DMS153 treated with DMSO at 0.1 percent for 48 hours (cell line): ENCODE measurements at regions not wholly inside any gene's neighbourhood (a gene's known extent, or its start where the extent isn't known, plus 50 kb on each side); places are given as distances from the start of the nearest gene placed in this dataset.
"Not testable (repeated sequence)": the region's sequence is repeated elsewhere in the genome, so short reads cannot be mapped to it uniquely, and the experiment has no call there.

ENCODE experiments used
- DNase-seq: peaks from one replicate; lab custom pipeline; 2025; ENCODE audit not compliant: unreplicated experiment; lab: John Stamatoyannopoulos, UW

DNA sequence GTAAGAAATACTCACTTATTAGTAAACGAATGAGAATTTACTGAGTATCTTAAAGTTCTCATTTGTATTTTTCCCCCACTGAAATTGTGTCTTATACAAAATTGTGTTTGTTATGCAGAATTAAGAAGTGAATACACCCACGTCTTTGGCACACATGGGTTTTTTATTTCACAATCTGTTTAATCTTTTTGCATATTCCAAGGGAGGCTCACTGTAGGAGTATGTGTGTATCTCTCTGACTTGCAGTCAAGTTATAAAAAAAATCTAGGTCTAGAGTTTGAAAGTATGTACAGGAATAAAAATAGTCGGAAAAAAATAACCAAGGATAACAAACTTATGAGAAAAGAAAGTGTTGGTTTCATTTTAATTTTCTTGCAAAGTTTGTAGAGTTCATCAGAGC, 255.2 kb downstream of the PDCD6IP start:
- DNase-seq: no peak

DNA sequence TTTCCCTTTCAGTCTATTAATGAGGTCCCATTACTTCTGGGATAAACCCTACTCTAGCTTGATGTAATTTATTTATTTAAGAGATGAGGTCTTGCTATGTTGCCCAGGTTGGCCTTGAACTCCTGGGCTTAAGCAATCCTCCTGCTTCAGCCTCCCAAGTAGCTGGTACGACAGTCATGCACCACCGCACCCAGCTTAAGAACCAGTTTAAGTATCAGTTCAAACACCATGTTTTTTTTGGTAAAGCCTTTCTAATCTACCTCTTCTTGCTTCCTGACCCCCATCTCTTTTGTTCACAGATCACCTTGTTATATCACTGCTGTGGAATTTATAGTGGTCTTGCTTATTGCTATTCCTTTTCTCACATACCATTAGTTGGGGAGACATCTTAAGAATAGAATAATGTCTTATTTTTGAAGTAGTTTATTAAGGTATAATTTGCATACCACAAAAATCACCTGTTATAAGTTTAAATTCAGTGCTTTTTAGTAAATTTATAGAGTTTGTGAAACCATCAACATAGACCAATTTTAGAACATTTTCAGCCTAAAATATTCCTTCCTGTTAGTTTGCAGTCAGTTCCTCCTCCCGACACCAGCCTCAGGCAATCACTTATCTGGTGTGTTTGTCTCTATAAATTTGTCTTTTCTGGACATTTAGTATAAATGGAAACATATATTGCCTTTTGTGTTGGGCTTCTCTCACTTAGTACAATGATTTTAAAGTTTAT, 257.9 kb downstream of the PDCD6IP start:
- no peak for DNase-seq

DNA sequence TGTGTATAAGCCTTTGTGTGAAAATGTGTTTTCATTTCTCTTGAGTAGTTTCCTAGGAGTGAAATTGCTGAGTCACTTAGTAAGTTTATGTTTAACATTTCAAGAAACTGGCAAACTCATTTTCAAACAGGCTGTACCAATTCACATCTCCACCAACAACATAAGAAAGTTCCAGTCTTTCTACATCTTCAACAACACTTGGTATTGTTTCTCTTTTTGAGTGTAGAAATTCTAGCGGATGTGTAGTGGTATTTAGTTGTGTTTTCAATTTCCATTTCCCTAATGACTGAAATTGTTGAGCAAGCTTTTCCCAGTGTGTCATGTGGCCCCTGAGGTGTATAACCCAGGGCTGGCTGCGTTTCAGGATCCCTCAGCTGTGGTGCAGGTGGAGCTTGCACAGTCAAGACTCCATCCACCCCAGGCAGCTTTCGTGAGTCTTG, 258.5 kb downstream of the PDCD6IP start:
- no peak for DNase-seq

DNA sequence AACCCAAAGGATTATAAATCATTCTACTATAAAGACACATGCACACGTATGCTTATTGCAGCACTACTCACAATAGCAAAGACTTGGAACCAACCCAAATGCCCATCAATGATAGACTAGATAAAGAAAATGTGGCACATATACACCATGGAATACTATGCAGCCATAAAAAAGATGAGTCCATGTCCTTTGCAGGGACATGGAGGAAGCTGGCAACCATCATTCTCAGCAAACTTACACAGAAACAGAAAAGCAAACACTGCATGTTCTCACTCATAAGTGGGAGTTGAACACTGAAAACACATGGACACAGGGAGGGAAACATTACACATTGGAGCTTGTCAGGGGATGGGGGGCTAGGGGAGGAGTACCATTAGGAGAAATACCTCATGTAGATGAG, 262.6 kb downstream of the PDCD6IP start:
- DNase-seq: not testable (repeated sequence)

DNA sequence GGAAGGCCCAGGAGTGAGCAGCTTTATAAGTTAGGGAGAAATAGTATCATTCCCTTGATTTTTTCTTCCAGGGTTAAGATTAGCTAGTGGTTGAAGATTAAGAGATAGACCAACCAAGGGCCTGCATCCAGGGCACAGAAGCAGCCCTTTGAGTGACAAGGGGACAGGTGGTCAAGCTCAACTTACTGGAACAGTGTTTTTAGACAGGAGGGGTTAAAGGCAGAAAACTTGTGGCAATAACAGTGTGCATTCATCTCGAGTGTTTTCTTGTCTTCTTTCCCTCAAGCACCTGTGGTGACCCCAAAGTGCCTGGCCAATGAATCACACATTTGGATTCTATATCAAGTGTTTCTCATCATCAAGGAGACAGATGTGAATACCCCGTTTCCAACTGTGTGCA, 267.5 kb downstream of the PDCD6IP start:
- no peak for DNase-seq

DNA sequence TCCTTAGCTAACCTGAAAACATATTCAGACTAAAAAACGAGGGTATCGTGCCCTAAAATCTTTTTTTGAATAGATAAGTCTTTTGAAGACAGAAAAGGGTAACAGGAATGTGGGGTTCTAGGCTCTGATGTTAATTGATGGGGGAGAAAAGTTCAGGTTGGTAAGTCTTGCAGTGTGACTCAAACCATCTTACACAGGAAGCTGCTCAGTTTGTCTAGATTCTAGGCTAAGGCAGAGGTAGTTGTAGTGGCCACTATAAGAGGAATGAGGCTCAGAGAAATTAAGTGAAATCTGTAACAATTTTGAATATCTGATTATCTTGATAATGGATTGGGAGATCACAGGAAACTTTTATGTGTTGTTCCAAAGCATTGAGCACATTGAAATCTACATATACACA, 267.9 kb downstream of the PDCD6IP start:
- DNase-seq: no peak

DNA sequence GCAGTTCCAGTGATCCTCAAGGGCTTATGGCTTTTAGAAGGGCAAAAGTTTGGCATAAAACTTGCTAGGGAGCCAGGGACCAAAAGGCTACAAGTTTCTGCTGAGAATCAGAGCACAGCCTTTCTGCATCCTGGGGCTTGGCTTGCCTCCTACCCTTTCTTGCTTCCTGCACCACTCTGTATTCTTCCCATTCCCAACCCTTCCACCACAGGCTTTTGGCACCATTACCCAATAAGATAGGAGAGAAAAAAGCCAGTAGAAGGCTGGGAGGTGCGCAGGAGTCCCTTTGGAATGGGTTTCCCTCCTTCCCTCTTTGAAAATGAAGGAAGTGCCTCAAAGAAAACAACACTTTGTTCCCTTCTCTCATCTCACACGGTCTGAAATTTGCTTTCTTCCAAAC, 268.6 kb downstream of the PDCD6IP start:
- no peak for DNase-seq

DNA sequence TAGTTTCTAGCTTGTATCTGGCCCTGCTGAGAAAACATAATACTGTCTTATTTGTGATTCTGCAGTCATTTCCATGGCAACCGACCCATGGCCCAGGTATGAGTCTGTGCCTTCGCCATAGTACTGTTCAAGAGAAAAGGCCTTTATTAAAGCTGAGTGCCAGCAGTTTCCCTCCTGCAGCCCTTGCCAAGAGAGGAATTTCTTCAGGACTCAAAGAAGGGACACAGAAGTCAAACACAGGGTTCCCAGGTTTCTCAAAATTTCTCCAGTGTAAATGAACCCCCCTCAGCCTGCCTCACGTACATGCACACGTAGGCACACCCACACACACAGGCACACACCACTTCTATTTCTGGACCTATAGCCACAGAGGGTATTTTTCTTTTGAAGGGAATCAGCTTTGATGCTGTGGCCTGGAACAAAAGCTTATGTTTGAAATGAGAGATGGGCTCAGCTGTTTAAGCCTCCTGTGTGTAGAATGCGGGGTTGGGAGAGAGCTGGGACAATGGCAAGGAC, 269.2 kb downstream of the PDCD6IP start:
- DNase-seq: no peak

DNA sequence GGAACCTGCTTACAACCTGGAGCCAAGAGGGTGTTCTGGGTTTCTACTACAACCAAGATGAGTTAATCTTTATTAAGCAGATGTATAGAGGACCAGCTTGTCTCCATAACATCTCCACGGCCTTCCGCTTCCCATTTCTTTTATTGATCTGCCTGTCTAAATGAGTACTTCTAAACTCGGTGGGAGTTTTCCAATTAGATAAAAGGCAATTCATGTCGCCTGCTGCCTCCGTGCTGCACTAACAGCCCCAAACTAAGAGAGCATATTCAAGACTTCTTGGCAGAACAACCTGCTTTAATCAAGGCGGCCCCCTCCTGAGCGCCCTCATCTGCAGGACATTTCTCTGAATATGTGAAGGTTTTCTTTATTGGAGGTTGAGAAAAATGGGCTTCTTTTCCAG, 270.1 kb downstream of the PDCD6IP start:
- DNase-seq: no peak

DNA sequence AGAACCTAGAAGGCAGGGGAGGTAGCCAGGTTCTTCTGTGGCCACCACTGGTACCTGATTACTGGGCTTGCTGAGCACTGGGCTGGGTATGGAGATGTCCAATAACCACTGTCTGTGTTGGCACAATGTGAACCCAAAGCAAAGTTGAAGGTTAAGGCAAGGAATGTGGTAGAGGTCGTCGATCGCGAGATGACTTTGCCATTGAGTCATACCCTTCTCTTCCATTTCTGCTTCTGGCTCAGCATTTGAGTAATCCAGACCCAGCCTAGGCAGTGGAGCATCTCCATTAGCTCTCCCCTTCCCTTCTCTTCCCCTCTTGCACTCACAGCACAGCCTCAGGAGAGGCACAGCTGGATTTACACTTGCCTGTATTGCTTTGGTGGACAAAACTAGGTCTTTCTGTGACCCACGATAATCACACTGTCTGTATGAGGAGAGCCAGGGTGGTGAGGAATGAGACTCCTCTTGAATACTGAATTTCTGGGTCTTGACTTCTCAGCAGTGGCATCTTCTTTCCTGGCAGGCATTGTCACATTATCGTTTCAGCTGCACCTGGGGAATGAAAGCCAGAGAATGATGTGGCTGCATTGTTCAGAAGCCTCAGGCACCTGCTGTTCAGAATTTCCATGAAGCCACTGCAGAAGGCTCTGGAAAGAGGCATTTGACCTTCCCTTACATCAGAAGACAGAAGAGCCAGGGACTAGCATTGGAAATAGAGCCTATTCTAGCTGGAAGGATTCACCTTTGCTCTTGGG, 272.6 kb downstream of the PDCD6IP start:
- DNase-seq: no peak

DNA sequence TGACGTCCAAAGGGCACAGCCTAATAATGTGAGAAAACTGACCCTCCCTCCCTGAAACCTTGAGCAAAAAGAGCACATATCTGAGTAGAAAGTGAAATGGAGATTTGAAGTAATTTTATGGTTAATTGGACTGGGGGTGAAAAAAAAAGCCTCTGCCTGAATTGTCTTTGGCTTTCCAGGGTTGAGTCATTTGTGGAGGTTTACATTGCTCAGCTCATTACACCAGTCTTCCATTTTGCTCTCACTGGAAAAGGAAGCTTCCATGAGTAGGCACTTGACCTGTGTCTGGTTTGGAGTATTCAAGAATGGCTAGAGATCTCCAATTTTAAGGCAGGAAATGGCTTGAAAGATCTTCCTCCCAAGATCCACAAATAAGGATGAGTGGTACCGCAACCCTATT, 273.9 kb downstream of the PDCD6IP start:
- no peak for DNase-seq

DNA sequence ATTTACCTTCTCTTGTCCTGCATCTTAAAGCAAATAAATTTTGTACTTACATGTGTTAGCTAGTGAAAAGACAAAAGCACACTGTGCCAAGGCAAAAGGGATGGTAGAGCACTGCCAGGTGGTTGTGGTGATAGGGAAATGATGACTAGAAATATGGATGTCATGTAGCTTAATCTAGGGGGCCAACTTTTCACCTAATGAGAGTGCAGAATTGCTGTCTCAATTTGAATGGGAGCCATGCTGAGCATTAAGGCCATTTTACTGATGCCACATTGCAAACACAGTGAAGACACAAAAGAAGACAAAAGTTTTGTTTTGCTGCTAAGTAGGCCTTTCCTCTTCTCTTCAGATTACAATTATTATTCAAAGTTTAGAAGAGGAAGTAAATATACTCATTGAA, 274.7 kb downstream of the PDCD6IP start:
- DNase-seq: no peak

DNA sequence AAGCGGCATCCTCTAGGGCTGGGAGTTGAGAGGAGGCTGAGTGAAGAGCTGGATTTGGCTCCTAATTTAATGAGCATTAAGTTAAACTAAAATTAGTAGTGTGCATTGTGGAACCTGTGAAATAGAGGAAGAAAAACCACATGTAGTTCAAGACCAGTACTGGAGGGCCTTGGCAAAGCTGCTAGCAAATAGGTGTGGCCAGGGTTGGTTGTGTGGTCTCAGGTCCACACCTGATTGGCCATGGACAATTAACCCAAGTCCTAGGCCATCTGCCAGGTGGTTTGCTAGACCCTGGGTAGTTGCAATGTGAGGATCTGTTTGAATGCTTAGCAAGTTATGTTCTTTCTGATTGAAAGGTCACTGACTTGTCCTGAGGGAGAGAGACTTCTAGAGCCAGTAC, 275.5 kb downstream of the PDCD6IP start:
- DNase-seq: no peak

DNA sequence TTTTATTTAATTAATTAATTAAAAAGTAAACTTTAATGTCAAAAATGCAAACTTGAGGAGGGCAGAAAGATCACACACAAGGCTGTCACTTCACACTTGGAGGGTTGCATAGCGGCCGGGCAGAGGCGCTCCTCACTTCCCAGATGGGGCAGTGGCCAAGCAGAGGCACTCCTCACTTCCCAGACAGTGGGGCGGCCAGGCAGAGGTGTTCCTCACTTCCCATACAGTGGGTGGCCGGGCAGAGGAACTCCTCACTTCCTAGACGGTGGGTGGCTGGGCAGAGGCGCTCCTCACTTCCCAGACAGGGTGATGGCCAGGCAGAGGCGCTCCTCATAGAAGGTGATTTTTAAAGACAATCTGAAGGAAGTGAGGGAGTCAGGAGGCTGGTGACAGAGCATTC, 277.5 kb downstream of the PDCD6IP start:
- no peak for DNase-seq

DNA sequence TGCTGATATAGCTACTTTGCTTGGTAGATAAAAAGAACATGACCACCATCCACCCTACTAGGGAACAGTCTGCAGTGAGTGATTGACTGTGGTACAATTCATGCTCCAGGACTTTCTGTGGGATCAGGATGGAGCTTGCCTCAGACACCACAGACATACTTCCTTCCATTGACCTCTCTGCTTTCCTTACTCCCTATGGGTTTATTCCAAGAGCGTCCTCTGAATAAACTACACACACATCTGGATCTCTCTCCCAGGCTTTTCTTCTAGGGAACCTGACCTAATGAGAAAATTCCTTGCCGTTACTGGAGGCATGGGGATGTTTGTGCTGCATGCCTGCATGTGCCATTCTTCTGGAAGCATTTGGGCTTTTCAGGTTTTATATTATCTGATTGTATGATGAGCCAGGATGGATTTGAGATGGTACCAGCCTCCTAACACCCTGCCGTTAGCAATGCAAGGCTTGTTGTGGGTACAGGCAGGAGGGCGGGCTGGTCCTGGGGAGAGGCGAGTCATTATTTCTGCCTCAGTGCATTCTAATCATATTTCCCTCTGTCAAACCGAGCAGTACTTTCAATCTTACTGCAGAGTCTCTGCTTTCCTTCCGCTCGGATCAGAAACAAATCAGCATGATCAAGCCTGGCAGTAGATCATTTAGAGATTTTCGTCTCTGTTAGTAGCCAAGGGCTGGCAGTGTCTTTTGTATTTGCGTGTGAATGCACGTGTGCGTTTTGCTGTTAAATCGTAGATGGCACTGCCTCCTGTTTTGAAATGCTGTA, 279.2 kb downstream of the PDCD6IP start:
- no peak for DNase-seq

DNA sequence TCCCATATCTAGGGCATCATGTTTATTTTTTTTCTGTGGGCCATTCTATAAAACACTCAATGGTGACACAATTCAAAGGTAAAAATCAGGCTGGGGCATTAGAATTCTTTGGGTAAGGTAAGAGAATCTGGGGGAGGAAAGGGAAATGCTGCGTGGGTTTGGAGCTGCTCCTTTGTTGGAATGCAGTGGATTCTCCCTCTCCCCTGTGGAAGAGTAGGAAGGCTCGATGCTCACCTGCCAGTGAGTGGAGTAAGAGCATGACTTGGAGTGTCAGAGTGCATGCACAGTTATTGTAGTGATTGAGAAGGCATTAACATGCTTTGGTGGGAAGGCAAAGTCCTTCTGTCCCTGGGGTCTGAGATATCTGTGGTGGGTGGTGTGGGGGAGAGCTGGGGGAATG, 280.0 kb downstream of the PDCD6IP start:
- DNase-seq: no peak

DNA sequence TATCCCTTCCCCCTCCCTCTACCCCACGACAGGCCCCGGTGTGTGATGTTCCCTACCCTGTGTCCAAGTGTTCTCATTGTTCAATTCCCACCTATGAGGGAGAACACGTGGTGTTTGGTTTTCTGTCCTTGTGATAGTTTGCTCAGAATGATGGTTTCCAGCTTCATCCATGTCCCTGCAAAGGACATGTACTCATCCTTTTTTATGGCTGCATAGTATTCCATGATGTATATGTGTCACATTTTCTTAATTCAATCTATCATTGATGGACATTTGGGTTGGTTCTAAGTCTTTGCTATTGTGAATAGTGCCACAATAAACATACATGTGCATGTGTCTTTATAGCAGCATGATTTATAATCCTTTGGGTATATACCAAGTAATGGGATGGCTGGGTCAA, 281.4 kb downstream of the PDCD6IP start:
- not testable (repeated sequence) for DNase-seq

DNA sequence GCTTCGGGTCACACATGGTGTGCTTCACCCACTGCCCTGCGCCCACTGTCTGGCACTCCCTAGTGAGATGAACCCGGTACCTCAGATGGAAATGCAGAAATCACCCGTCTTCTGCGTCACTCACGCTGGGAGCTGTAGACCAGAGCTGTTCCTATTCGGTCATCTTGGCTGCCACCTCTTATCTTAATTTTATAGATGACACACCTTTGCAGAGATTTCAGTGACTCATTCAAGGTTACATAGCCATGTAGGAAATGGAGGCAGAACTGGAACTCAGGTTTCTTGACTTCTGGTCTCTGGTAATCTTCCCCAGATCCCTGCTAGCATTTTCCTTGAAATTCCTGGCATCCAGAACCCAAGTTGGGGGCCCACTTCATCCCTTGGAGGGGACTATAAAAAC, 291.9 kb downstream of the PDCD6IP start:
- not testable (repeated sequence) for DNase-seq

DNA sequence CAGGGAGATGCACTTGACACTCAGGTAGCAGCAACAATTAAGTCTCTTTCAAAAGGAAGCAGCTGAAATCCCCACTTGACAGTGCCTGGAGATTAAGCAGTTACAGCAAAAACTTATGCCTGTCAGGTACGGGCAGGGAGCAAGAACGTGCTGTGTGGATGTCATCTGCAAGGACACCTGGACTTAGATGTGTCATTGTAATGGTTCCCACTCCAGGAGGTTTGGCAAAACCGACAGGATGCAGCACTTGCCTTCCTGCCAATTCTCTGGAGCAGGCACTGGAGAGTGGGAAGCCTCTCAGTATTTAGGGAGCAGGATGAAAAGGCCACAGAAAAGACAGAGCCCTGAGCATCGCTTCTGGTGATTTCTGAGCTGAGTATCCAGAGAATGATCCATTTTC, 292.4 kb downstream of the PDCD6IP start:
- DNase-seq: no peak

DNA sequence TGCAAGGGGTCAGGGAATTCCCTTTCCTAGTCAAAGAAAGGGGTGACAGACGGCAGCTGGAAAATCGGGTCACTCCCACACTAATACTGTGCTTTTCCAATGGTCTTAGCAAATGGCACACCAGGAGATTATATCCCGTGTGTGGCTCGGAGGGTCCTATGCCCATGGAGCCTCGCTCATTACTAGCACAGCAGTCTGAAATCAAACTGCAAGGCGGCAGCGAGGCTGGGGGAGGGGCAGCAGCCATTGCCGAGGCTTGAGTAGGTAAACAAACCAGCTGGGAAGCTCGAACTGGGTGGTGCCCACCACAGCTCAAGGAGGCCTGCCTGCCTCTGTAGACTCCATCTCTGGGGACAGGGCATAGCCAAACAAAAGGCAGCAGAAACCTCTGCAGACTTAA, 295.9 kb downstream of the PDCD6IP start:
- not testable (repeated sequence) for DNase-seq

DNA sequence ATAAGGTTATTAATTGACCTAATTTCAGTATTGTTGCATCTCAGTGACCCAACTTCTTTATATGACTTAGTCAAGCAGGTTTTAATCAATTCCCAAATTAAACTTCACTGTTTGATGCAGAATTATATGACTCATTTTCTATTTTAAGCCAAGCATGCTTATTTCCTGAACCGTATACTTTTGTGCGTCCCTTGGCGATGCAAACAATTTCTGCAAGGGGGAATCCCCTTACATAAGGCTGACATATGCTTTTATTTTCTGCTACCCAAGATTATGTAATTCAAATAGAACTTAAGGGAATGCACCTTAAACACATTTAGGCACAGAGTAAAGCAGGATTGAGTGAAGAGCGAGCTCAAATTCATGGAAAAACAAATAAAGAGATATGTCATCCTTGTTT, 303.9 kb downstream of the PDCD6IP start:
- no peak for DNase-seq

DNA sequence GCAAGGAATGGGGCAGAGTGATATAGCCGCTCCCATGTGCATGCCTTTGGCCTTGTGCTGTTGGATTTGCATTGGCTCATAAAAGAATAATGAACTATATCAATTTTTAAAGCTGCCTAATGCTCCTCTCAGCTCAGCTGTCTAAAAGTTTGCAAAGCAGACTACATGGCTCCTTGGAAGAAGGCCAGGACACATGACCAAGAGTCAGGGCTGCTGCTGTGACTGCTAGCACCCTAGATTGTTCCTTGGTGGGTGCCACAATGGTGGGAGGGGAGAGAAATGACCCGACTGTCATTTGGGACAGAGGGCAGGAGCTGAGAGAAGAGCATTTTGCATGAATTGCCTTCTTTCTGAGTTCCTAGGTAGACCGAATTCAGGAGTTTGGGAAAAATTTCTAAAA, 307.9 kb downstream of the PDCD6IP start:
- DNase-seq: no peak
